ENCODE measurements at regions not wholly inside any gene's neighbourhood (a gene's known extent, or its start where the extent isn't known, plus 50 kb on each side); places are given as distances from the start of the nearest gene placed in this dataset.

GRCh38 chr22:22397875-22398524, 110.5 kb downstream of the ZNF280B start:
- H3K4me3 ChIP-seq (ENCODE audit: low read depth, low read length): no peak overlapping the region
- DNase-seq (ENCODE audit: low read depth): no peak
- no peak for TF ChIP-seq CTCF (conservative IDR thresholded peaks at IDR 0.05; ENCODE audit: low read depth, low read length)

GRCh38 chr22:22398530-22399327, 109.8 kb downstream of the ZNF280B start:
- DNase-seq (ENCODE audit: low read depth): no peak
- TF ChIP-seq CTCF (conservative IDR thresholded peaks at IDR 0.05; ENCODE audit: low read depth, low read length): no peak
- H3K4me3 ChIP-seq (ENCODE audit: low read depth, low read length): no peak overlapping the region

GRCh38 chr22:22400099-22400498, 108.4 kb downstream of the ZNF280B start:
- TF ChIP-seq CTCF (conservative IDR thresholded peaks at IDR 0.05; ENCODE audit: low read depth, low read length): no peak
- no peak overlapping the region for H3K4me3 ChIP-seq (ENCODE audit: low read depth, low read length)
- no peak for DNase-seq (ENCODE audit: low read depth)

- DNase-seq (ENCODE audit: low read depth): no peak
- H3K4me3 ChIP-seq (ENCODE audit: low read depth, low read length): no peak overlapping the region
- no peak for TF ChIP-seq CTCF (conservative IDR thresholded peaks at IDR 0.05; ENCODE audit: low read depth, low read length)
Observed at GRCh38 chr22:22400964-22401363, 107.6 kb downstream of the ZNF280B start.

- TF ChIP-seq CTCF (conservative IDR thresholded peaks at IDR 0.05; ENCODE audit: low read depth, low read length): no peak
- H3K4me3 ChIP-seq (ENCODE audit: low read depth, low read length): no peak overlapping the region
- no peak for DNase-seq (ENCODE audit: low read depth)
Observed at GRCh38 chr22:22401381-22401780, 107.2 kb downstream of the ZNF280B start.

GRCh38 chr22:22403306-22403705, 105.2 kb downstream of the ZNF280B start:
- no peak for TF ChIP-seq CTCF (conservative IDR thresholded peaks at IDR 0.05; ENCODE audit: low read depth, low read length)
- no peak for DNase-seq (ENCODE audit: low read depth)
- no peak overlapping the region for H3K4me3 ChIP-seq (ENCODE audit: low read depth, low read length)

- no peak overlapping the region for H3K4me3 ChIP-seq (ENCODE audit: low read depth, low read length)
- DNase-seq (ENCODE audit: low read depth): no peak
- TF ChIP-seq CTCF (conservative IDR thresholded peaks at IDR 0.05; ENCODE audit: low read depth, low read length): no peak
Observed at GRCh38 chr22:22403771-22404170, 104.8 kb downstream of the ZNF280B start.
